Panc1 (cell line): ENCODE measurements at regions not wholly inside any gene's neighbourhood (a gene's known extent, or its start where the extent isn't known, plus 50 kb on each side); places are given as distances from the start of the nearest gene placed in this dataset.

Experiments
- CTCF ChIP-seq: fragments of 450-650 bp; IDR thresholded peaks from 2 replicates; pipeline ENCODE4 v1.5.1; 2017; ENCODE audit warnings: mild to moderate bottlenecking
- REST ChIP-seq, 2 experiments: IDR thresholded peaks; 2 replicates each; pipeline ENCODE4 v1.6.1; 2011 to 2012; ENCODE audit warnings: low read depth in 2 of 2, control low read depth in 1 of 2, low read length in 1 of 2, mild to moderate bottlenecking in 1 of 2, moderate library complexity in 1 of 2; ENCODE audit not compliant: insufficient read depth in 1 of 2

- TF ChIP-seq REST (IDR thresholded peaks at IDR 0.05; ENCODE audit: insufficient read depth in 1 of 2, low read depth in 2 of 2, low read length in 1 of 2) (no peak), CTCF (no peak)
Measured at GRCh38 chr12:115440438-115440837, 756.5 kb upstream of the TBX3 start.
